GM23248 (cell line): ENCODE measurements at regions not wholly inside any gene's neighbourhood (a gene's known extent, or its start where the extent isn't known, plus 50 kb on each side); places are given as distances from the start of the nearest gene placed in this dataset.
"Not testable (repeated sequence)": the region's sequence is repeated elsewhere in the genome, so short reads cannot be mapped to it uniquely, and the experiment has no call there.

Source experiments
- DNase-seq: peaks from one replicate; pipeline ENCODE4 v3.0.0-alpha.2; 2015
- H2AFZ ChIP-seq: fragments of 200-600 bp; sonication (generic); 2 replicates; pipeline ENCODE4 v1.6.1; 2016; ENCODE audit warnings: antibody characterized with exemption
- H3F3A ChIP-seq: fragments of 200-600 bp; sonication (generic); 2 replicates; pipeline ENCODE4 v1.6.1; 2016; ENCODE audit warnings: mild to moderate bottlenecking, antibody characterized with exemption, mixed run types; ENCODE audit not compliant: insufficient read depth
- H3K27ac ChIP-seq: fragments of 200-600 bp; sonication (generic); 2 replicates; pipeline ENCODE4 v1.5.1; 2016; ENCODE audit warnings: mild to moderate bottlenecking
- H3K27me3 ChIP-seq: fragments of 200-600 bp; sonication (generic); replicated peaks from 2 replicates; pipeline ENCODE4 v1.6.1; 2016; ENCODE audit warnings: mild to moderate bottlenecking; ENCODE audit not compliant: insufficient read depth
- H3K36me3 ChIP-seq: fragments of 200-600 bp; sonication (generic); 2 replicates; pipeline ENCODE4 v1.6.1; 2016; ENCODE audit warnings: low read depth, mild to moderate bottlenecking
- H3K4me1 ChIP-seq: fragments of 200-600 bp; sonication (generic); 2 replicates; pipeline ENCODE4 v1.6.1; 2016; ENCODE audit warnings: mild to moderate bottlenecking; ENCODE audit not compliant: insufficient read depth
- H3K4me2 ChIP-seq: fragments of 200-600 bp; sonication (generic); one replicate; pipeline ENCODE4 v1.6.1; 2016; ENCODE audit warnings: mild to moderate bottlenecking; ENCODE audit not compliant: unreplicated experiment
- H3K4me3 ChIP-seq: fragments of 200-600 bp; sonication (generic); 2 replicates; pipeline ENCODE4 v1.5.1; 2016; ENCODE audit warnings: mild to moderate bottlenecking
- H3K79me2 ChIP-seq: fragments of 200-600 bp; sonication (generic); 2 replicates; pipeline ENCODE4 v1.6.1; 2016; ENCODE audit warnings: mild to moderate bottlenecking; ENCODE audit not compliant: insufficient read depth
- H3K9ac ChIP-seq: fragments of 200-600 bp; sonication (generic); 2 replicates; pipeline ENCODE4 v1.6.1; 2016; ENCODE audit warnings: mild to moderate bottlenecking
- H3K9me2 ChIP-seq: fragments of 200-600 bp; sonication (generic); 2 replicates; pipeline ENCODE4 v1.6.1; 2016; ENCODE audit warnings: mixed run types, mild to moderate bottlenecking, moderate library complexity; ENCODE audit not compliant: insufficient read depth
- H3K9me3 ChIP-seq: fragments of 200-600 bp; sonication (generic); one replicate; pipeline ENCODE4 v1.6.1; 2017; ENCODE audit warnings: low read depth
- H4K20me1 ChIP-seq: fragments of 200-600 bp; sonication (generic); 2 replicates; pipeline ENCODE4 v1.6.0; 2016; ENCODE audit not compliant: insufficient read depth
- EZH2 ChIP-seq: fragments of 200-600 bp; sonication (generic); IDR thresholded peaks from 2 replicates; pipeline ENCODE4 v1.6.1; 2018; ENCODE audit warnings: antibody characterized with exemption, mild to moderate bottlenecking; ENCODE audit not compliant: insufficient read depth, poor library complexity, severe bottlenecking
- EZH2phosphoT487 ChIP-seq: fragments of 200-600 bp; sonication (generic); IDR thresholded peaks from 2 replicates; pipeline ENCODE4 v1.6.1; 2018; ENCODE audit warnings: antibody characterized with exemption, moderate library complexity, mild to moderate bottlenecking, low read depth; ENCODE audit not compliant: insufficient read depth
- WGBS, 2 experiments: methylation state at CpG; one replicate each; pipeline ENCODE4 v1.1.6; 2015 to 2017; ENCODE audit warnings: low lambda C conversion rate in 2 of 2, low coverage in 1 of 2; ENCODE audit errors: missing lambda C conversion rate in 2 of 2; 5-methylcytosine and 5-hydroxymethylcytosine counted together
- in situ Hi-C: fragments of 300-500 bp; cut with MboI; formaldehyde crosslinking; loops from 2 replicates; pipeline ENCODE4 v1.15.0; 2020

GRCh38 chr2:186424265-186424664, 61.8 kb upstream of the ZC3H15 start:
- H4K20me1 ChIP-seq, result no peaks in the 10 kb centered on the region
- H3K27ac ChIP-seq, result no peak overlapping the region
- H3K4me3 ChIP-seq, result no peak overlapping the region
- in situ Hi-C loops, result no loop called here
- DNase-seq, result no peak
- WGBS, 2 experiments, result 51 to 75% methylated on average over 2 of the region's 2 CpGs
- no peaks in the 10 kb centered on the region for H3F3A ChIP-seq
- H3K4me2 ChIP-seq, result no peak overlapping the region
- TF ChIP-seq EZH2phosphoT487, result no peak
- no peaks in the 10 kb centered on the region for H3K27me3 ChIP-seq
- no peak overlapping the region for H3K9ac ChIP-seq
- no peaks in the 10 kb centered on the region for H3K9me2 ChIP-seq
- peaks cover 12% of the 10 kb centered on the region for H3K4me1 ChIP-seq
- H3K79me2 ChIP-seq, result no peaks in the 10 kb centered on the region
- no peak overlapping the region for H2AFZ ChIP-seq
- no peaks in the 10 kb centered on the region for H3K9me3 ChIP-seq
- no peaks in the 10 kb centered on the region for H3K36me3 ChIP-seq

GRCh38 chr2:186425576-186425975, 60.5 kb upstream of the ZC3H15 start:
- H3K9me3 ChIP-seq, result no peaks in the 10 kb centered on the region
- in situ Hi-C loops, result no loop called here
- H3K9me2 ChIP-seq, result no peaks in the 10 kb centered on the region
- H2AFZ ChIP-seq, result no peak overlapping the region
- TF ChIP-seq EZH2, result no peak
- no peak for TF ChIP-seq EZH2phosphoT487
- no peaks in the 10 kb centered on the region for H4K20me1 ChIP-seq
- no peak overlapping the region for H3K4me3 ChIP-seq
- H3K79me2 ChIP-seq, result no peaks in the 10 kb centered on the region
- no peaks in the 10 kb centered on the region for H3K27me3 ChIP-seq
- H3K4me1 ChIP-seq, result peaks cover 14% of the 10 kb centered on the region
- no peak for DNase-seq
- H3K36me3 ChIP-seq, result no peaks in the 10 kb centered on the region
- H3K27ac ChIP-seq, result no peak overlapping the region
- 59 to 75% methylated on average over 1 of the region's 1 CpG for WGBS, 2 experiments
- no peak overlapping the region for H3K4me2 ChIP-seq
- H3K9ac ChIP-seq, result no peak overlapping the region
- H3F3A ChIP-seq, result no peaks in the 10 kb centered on the region

GRCh38 chr2:186426153-186427016, 59.7 kb upstream of the ZC3H15 start:
- WGBS, 2 experiments, result 93 to 96% methylated on average over 3 of the region's 3 CpGs
- Histone ChIP-seq H3K36me3 (no peaks in the 10 kb centered on the region), H3K4me2 (no peak overlapping the region), H3K4me3 (no peak overlapping the region), H3K4me1 (peaks cover 14% of the 10 kb centered on the region), H3K79me2 (no peaks in the 10 kb centered on the region), H3K27ac (no peak overlapping the region), H2AFZ (no peak overlapping the region), H3K9me3 (no peaks in the 10 kb centered on the region), H3K9ac (no peak overlapping the region), H3K27me3 (no peaks in the 10 kb centered on the region), H3F3A (no peaks in the 10 kb centered on the region), H4K20me1 (no peaks in the 10 kb centered on the region), H3K9me2 (no peaks in the 10 kb centered on the region)
- TF ChIP-seq EZH2 (no peak), EZH2phosphoT487 (no peak)
- in situ Hi-C loops, result no loop called here
- no peak for DNase-seq

- 70 to 75% methylated on average over 3 of the region's 3 CpGs for WGBS, 2 experiments
- H3K9ac ChIP-seq, H3K4me1 ChIP-seq, H2AFZ ChIP-seq, H3K9me2 ChIP-seq, DNase-seq, H3K4me2 ChIP-seq, in situ Hi-C loops, H3K9me3 ChIP-seq, H3K27ac ChIP-seq, H3K27me3 ChIP-seq, H3K79me2 ChIP-seq, H4K20me1 ChIP-seq, H3K36me3 ChIP-seq, H3K4me3 ChIP-seq, H3F3A ChIP-seq: not testable (repeated sequence)
Observed at GRCh38 chr2:186427017-186427350, 59.1 kb upstream of the ZC3H15 start.

- in situ Hi-C loops, result no loop called here
- TF ChIP-seq EZH2phosphoT487 (no peak), EZH2 (no peak)
- H3K4me1 ChIP-seq, result peaks cover 4% of the 10 kb centered on the region; the same call in 1 of the 2 replicates
- no peaks in the 10 kb centered on the region for H3K9me2 ChIP-seq
- H4K20me1 ChIP-seq, result no peaks in the 10 kb centered on the region
- no peak overlapping the region for H3K4me3 ChIP-seq
- no peaks in the 10 kb centered on the region for H3K27me3 ChIP-seq
- H3K27ac ChIP-seq, result no peak overlapping the region
- H3K9me3 ChIP-seq, result no peaks in the 10 kb centered on the region
- DNase-seq, result no peak
- no peaks in the 10 kb centered on the region for H3F3A ChIP-seq
- H2AFZ ChIP-seq, result no peak overlapping the region
- no peak overlapping the region for H3K9ac ChIP-seq
- no peaks in the 10 kb centered on the region for H3K36me3 ChIP-seq
- 80 to 82% methylated on average over 2 of the region's 2 CpGs for WGBS, 2 experiments
- no peak overlapping the region for H3K4me2 ChIP-seq
- no peaks in the 10 kb centered on the region for H3K79me2 ChIP-seq
Observed at GRCh38 chr2:186427970-186428369, 58.1 kb upstream of the ZC3H15 start.
